ENCODE measurements at regions not wholly inside any gene's neighbourhood (a gene's known extent, or its start where the extent isn't known, plus 50 kb on each side); places are given as distances from the start of the nearest gene placed in this dataset.

GRCh38 chr2:236638707-236639106 lies 69.1 kb downstream of the ACKR3 start:
- Mint-ChIP-seq H3K27me3 (peaks cover 19% of the 10 kb centered on the region), H3K4me3 (no peak overlapping the region), H3K36me3 (ENCODE audit: low read depth) (no peaks in the 10 kb centered on the region), H3K9me3 (no peaks in the 10 kb centered on the region), H3K27ac (no peak overlapping the region), H3K4me1 (ENCODE audit: low read depth) (no peaks in the 10 kb centered on the region)
- ChIA-PET POLR2A (no interaction called here), CTCF (no interaction called here)
- no peak overlapping the region for H3K27ac ChIP-seq (ENCODE audit: low read depth in 1 of 2, low read length in 2 of 2)
- intact Hi-C loops (cut with DNase I, micrococcal nuclease), result no loop called here
- H3K4me1 ChIP-seq (ENCODE audit: insufficient read depth, low read length), result no peaks in the 10 kb centered on the region
- ATAC-seq (ENCODE audit: poor library complexity) (no peak), DNase-seq (no peak)
- no peak overlapping the region for H3K4me3 ChIP-seq (ENCODE audit: low read length)
- H3K9me3 ChIP-seq (ENCODE audit: control insufficient read depth in 1 of 2, insufficient read depth in 1 of 2, low read length in 2 of 2), result peaks cover 0 to 9% of the 10 kb centered on the region in 2 experiments
- H3K27me3 ChIP-seq (ENCODE audit: control insufficient read depth in 1 of 2, insufficient read depth in 2 of 2, low read length in 2 of 2), result peaks cover 2 to 10% of the 10 kb centered on the region in 2 experiments
- no peaks in the 10 kb centered on the region for H3K36me3 ChIP-seq (ENCODE audit: insufficient read depth, low read length)
- no peak for TF ChIP-seq CTCF (IDR thresholded peaks at IDR 0.05)

- DNase-seq (no peak), ATAC-seq (ENCODE audit: poor library complexity) (no peak)
- peaks cover 29% of the 10 kb centered on the region for H3K27me3 Mint-ChIP-seq
- Histone ChIP-seq H3K27ac (ENCODE audit: low read depth in 1 of 2, low read length in 2 of 2) (no peak overlapping the region), H3K36me3 (ENCODE audit: insufficient read depth, low read length) (no peaks in the 10 kb centered on the region), H3K27me3 (ENCODE audit: control insufficient read depth in 1 of 2, insufficient read depth in 2 of 2, low read length in 2 of 2) (peaks cover 4 to 10% of the 10 kb centered on the region in 2 experiments), H3K9me3 (ENCODE audit: control insufficient read depth in 1 of 2, insufficient read depth in 1 of 2, low read length in 2 of 2) (peaks cover 0 to 12% of the 10 kb centered on the region in 2 experiments), H3K4me1 (ENCODE audit: insufficient read depth, low read length) (no peaks in the 10 kb centered on the region), H3K4me3 (ENCODE audit: low read length) (no peak overlapping the region)
- CTCF ChIA-PET, result no interaction called here
- TF ChIP-seq CTCF (IDR thresholded peaks at IDR 0.05), result no peak
- no peaks in the 10 kb centered on the region for H3K36me3 Mint-ChIP-seq (ENCODE audit: low read depth)
- H3K27ac Mint-ChIP-seq, result no peak overlapping the region
- H3K4me3 Mint-ChIP-seq, result no peak overlapping the region
- H3K4me1 Mint-ChIP-seq (ENCODE audit: low read depth), result no peaks in the 10 kb centered on the region
- intact Hi-C loops (cut with DNase I, micrococcal nuclease), result no loop called here
- H3K9me3 Mint-ChIP-seq, result no peaks in the 10 kb centered on the region
- POLR2A ChIA-PET, result no interaction called here
Observed at GRCh38 chr2:236639461-236640235, 70.0 kb downstream of the ACKR3 start.

- Histone ChIP-seq H3K4me1 (ENCODE audit: insufficient read depth, low read length) (no peaks in the 10 kb centered on the region), H3K4me3 (ENCODE audit: low read length) (no peak overlapping the region), H3K27ac (ENCODE audit: low read depth in 1 of 2, low read length in 2 of 2) (no peak overlapping the region), H3K36me3 (ENCODE audit: insufficient read depth, low read length) (no peaks in the 10 kb centered on the region), H3K9me3 (ENCODE audit: control insufficient read depth in 1 of 2, insufficient read depth in 1 of 2, low read length in 2 of 2) (peaks cover 0 to 13% of the 10 kb centered on the region in 2 experiments), H3K27me3 (ENCODE audit: control insufficient read depth in 1 of 2, insufficient read depth in 2 of 2, low read length in 2 of 2) (peaks cover 4 to 10% of the 10 kb centered on the region in 2 experiments)
- H3K4me3 Mint-ChIP-seq, result no peak overlapping the region
- TF ChIP-seq CTCF (IDR thresholded peaks at IDR 0.05), result no peak
- POLR2A ChIA-PET, result no interaction called here
- ATAC-seq (ENCODE audit: poor library complexity), result no peak
- CTCF ChIA-PET, result no interaction called here
- intact Hi-C loops (cut with DNase I, micrococcal nuclease), result no loop called here
- peaks cover 29% of the 10 kb centered on the region for H3K27me3 Mint-ChIP-seq
- no peaks in the 10 kb centered on the region for H3K9me3 Mint-ChIP-seq
- H3K27ac Mint-ChIP-seq, result no peak overlapping the region
- DNase-seq, result no peak
- H3K36me3 Mint-ChIP-seq (ENCODE audit: low read depth), result no peaks in the 10 kb centered on the region
- no peaks in the 10 kb centered on the region for H3K4me1 Mint-ChIP-seq (ENCODE audit: low read depth)
Observed at GRCh38 chr2:236641051-236641726, 71.6 kb downstream of the ACKR3 start.

Measured in CD4-positive, alpha-beta T cell (primary cell).